ENCODE measurements at regions not wholly inside any gene's neighbourhood (a gene's known extent, or its start where the extent isn't known, plus 50 kb on each side); places are given as distances from the start of the nearest gene placed in this dataset.

GRCh38 chr18:70973626-70974025 is 684.8 kb downstream of the SOCS6 start:
- H3K18ac ChIP-seq (ENCODE audit: low read length): no peak overlapping the region
- H3K27me3 ChIP-seq (ENCODE audit: insufficient read depth, low read length): no peaks in the 10 kb centered on the region
- H2AK5ac ChIP-seq (ENCODE audit: low read length): no peak overlapping the region
- no peak overlapping the region for H3K4me2 ChIP-seq (ENCODE audit: low read length)
- DNase-seq: no peak
- H3K14ac ChIP-seq (ENCODE audit: low read length): no peak overlapping the region
- no peak overlapping the region for H2BK120ac ChIP-seq (ENCODE audit: insufficient read depth, low read length, poor library complexity)
- H4K8ac ChIP-seq (ENCODE audit: low read depth, low read length): no peak overlapping the region
- no peak overlapping the region for H3K9ac ChIP-seq (ENCODE audit: low read length)
- H4K91ac ChIP-seq (ENCODE audit: low read depth, low read length): no peak overlapping the region
- H4K12ac ChIP-seq (ENCODE audit: low read depth, low read length): no peak overlapping the region
- peaks cover 5% of the 10 kb centered on the region for H3K9me3 ChIP-seq (ENCODE audit: insufficient read depth, low read depth, low read length)
- no peaks in the 10 kb centered on the region for H3K79me1 ChIP-seq (ENCODE audit: low read length)
- no peaks in the 10 kb centered on the region for H3K36me3 ChIP-seq (ENCODE audit: control insufficient read depth in 1 of 2, insufficient read depth in 2 of 2, low read length in 2 of 2)
- H3K4me1 ChIP-seq (ENCODE audit: control insufficient read depth in 1 of 2, insufficient read depth in 2 of 2, low read length in 2 of 2): no peaks in the 10 kb centered on the region
- no peak overlapping the region for H3K23ac ChIP-seq (ENCODE audit: low read length)
- H3K4ac ChIP-seq (ENCODE audit: low read depth, low read length): no peak overlapping the region
- no peak overlapping the region for H2BK5ac ChIP-seq (ENCODE audit: low read depth, low read length, poor library complexity)
- H3K27ac ChIP-seq (ENCODE audit: low read depth, low read length): no peak overlapping the region
- H2BK12ac ChIP-seq (ENCODE audit: low read length): no peak overlapping the region
- no peak overlapping the region for H2AFZ ChIP-seq (ENCODE audit: insufficient read depth, low read length, poor library complexity)
- H3K79me2 ChIP-seq (ENCODE audit: control insufficient read depth, insufficient read depth, low read length, poor library complexity): no peaks in the 10 kb centered on the region
- no peak overlapping the region for H3K4me3 ChIP-seq (ENCODE audit: low read depth, low read length)
- no CpG with 5 or more reads among the region's 5 CpGs for WGBS (ENCODE audit: extremely low coverage, insufficient coverage, insufficient read length)

- Histone ChIP-seq H2AFZ (ENCODE audit: insufficient read depth, low read length, poor library complexity) (no peak overlapping the region), H3K4ac (ENCODE audit: low read depth, low read length) (no peak overlapping the region), H3K23ac (ENCODE audit: low read length) (no peak overlapping the region), H2BK12ac (ENCODE audit: low read length) (no peak overlapping the region), H4K91ac (ENCODE audit: low read depth, low read length) (no peak overlapping the region), H3K79me1 (ENCODE audit: low read length) (no peaks in the 10 kb centered on the region), H3K27ac (ENCODE audit: low read depth, low read length) (no peak overlapping the region), H4K12ac (ENCODE audit: low read depth, low read length) (no peak overlapping the region), H2BK120ac (ENCODE audit: insufficient read depth, low read length, poor library complexity) (no peak overlapping the region), H3K9me3 (ENCODE audit: insufficient read depth, low read depth, low read length) (peaks cover 5% of the 10 kb centered on the region), H4K8ac (ENCODE audit: low read depth, low read length) (no peak overlapping the region), H3K27me3 (ENCODE audit: insufficient read depth, low read length) (no peaks in the 10 kb centered on the region), H3K9ac (ENCODE audit: low read length) (no peak overlapping the region), H2BK5ac (ENCODE audit: low read depth, low read length, poor library complexity) (no peak overlapping the region), H3K4me1 (ENCODE audit: control insufficient read depth in 1 of 2, insufficient read depth in 2 of 2, low read length in 2 of 2) (no peaks in the 10 kb centered on the region), H3K79me2 (ENCODE audit: control insufficient read depth, insufficient read depth, low read length, poor library complexity) (no peaks in the 10 kb centered on the region), H3K18ac (ENCODE audit: low read length) (no peak overlapping the region), H3K4me3 (ENCODE audit: low read depth, low read length) (no peak overlapping the region), H3K4me2 (ENCODE audit: low read length) (no peak overlapping the region), H3K36me3 (ENCODE audit: control insufficient read depth in 1 of 2, insufficient read depth in 2 of 2, low read length in 2 of 2) (no peaks in the 10 kb centered on the region), H2AK5ac (ENCODE audit: low read length) (no peak overlapping the region), H3K14ac (ENCODE audit: low read length) (no peak overlapping the region)
- WGBS (ENCODE audit: extremely low coverage, insufficient coverage, insufficient read length): no CpG with 5 or more reads among the region's 3 CpGs
- no peak for DNase-seq
Observed at GRCh38 chr18:70966419-70966818, 677.6 kb downstream of the SOCS6 start.

GRCh38 chr18:70961939-70962338 is 673.1 kb downstream of the SOCS6 start:
- Histone ChIP-seq H2BK120ac (ENCODE audit: insufficient read depth, low read length, poor library complexity) (no peak overlapping the region), H2BK5ac (ENCODE audit: low read depth, low read length, poor library complexity) (no peak overlapping the region), H4K8ac (ENCODE audit: low read depth, low read length) (no peak overlapping the region), H3K36me3 (ENCODE audit: control insufficient read depth in 1 of 2, insufficient read depth in 2 of 2, low read length in 2 of 2) (no peaks in the 10 kb centered on the region), H2AK5ac (ENCODE audit: low read length) (no peak overlapping the region), H3K23ac (ENCODE audit: low read length) (no peak overlapping the region), H4K91ac (ENCODE audit: low read depth, low read length) (no peak overlapping the region), H2AFZ (ENCODE audit: insufficient read depth, low read length, poor library complexity) (no peak overlapping the region), H3K4me2 (ENCODE audit: low read length) (no peak overlapping the region), H3K27ac (ENCODE audit: low read depth, low read length) (no peak overlapping the region), H3K14ac (ENCODE audit: low read length) (no peak overlapping the region), H3K4ac (ENCODE audit: low read depth, low read length) (no peak overlapping the region), H2BK12ac (ENCODE audit: low read length) (no peak overlapping the region), H3K79me1 (ENCODE audit: low read length) (no peaks in the 10 kb centered on the region), H4K12ac (ENCODE audit: low read depth, low read length) (no peak overlapping the region), H3K9ac (ENCODE audit: low read length) (no peak overlapping the region), H3K79me2 (ENCODE audit: control insufficient read depth, insufficient read depth, low read length, poor library complexity) (no peaks in the 10 kb centered on the region), H3K18ac (ENCODE audit: low read length) (no peak overlapping the region), H3K27me3 (ENCODE audit: insufficient read depth, low read length) (no peaks in the 10 kb centered on the region), H3K4me3 (ENCODE audit: low read depth, low read length) (no peak overlapping the region), H3K4me1 (ENCODE audit: control insufficient read depth in 1 of 2, insufficient read depth in 2 of 2, low read length in 2 of 2) (no peaks in the 10 kb centered on the region), H3K9me3 (ENCODE audit: insufficient read depth, low read depth, low read length) (no peaks in the 10 kb centered on the region)
- DNase-seq: no peak
- WGBS (ENCODE audit: extremely low coverage, insufficient coverage, insufficient read length): no CpG with 5 or more reads among the region's 3 CpGs

DNA sequence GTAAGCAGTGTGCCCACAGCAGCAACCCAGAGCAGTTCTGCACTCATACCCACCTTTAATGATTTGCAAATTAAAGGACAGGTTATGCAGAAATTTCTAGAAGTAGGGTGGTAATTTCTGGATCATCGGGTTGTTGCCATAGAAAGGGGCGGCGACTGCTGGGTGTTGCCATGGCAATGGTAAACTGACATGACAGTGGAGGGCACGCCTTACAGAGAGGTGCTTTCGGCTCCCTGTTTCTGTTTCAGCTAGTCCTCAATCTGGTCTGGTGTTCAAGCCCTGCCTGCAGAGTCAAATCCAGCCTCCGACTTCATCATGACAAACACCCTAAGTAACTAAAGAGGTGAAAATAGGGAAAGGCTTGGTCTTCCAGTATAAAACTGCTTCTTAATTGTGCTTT is 667.7 kb downstream of the SOCS6 start:
- Histone ChIP-seq H3K4ac (ENCODE audit: low read depth, low read length) (no peak overlapping the region), H4K91ac (ENCODE audit: low read depth, low read length) (no peak overlapping the region), H3K36me3 (ENCODE audit: control insufficient read depth in 1 of 2, insufficient read depth in 2 of 2, low read length in 2 of 2) (no peaks in the 10 kb centered on the region), H3K79me2 (ENCODE audit: control insufficient read depth, insufficient read depth, low read length, poor library complexity) (no peaks in the 10 kb centered on the region), H3K4me2 (ENCODE audit: low read length) (no peak overlapping the region), H2AFZ (ENCODE audit: insufficient read depth, low read length, poor library complexity) (no peak overlapping the region), H3K79me1 (ENCODE audit: low read length) (no peaks in the 10 kb centered on the region), H4K12ac (ENCODE audit: low read depth, low read length) (no peak overlapping the region), H2AK5ac (ENCODE audit: low read length) (no peak overlapping the region), H3K14ac (ENCODE audit: low read length) (no peak overlapping the region), H3K27ac (ENCODE audit: low read depth, low read length) (no peak overlapping the region), H3K9ac (ENCODE audit: low read length) (no peak overlapping the region), H2BK12ac (ENCODE audit: low read length) (no peak overlapping the region), H2BK5ac (ENCODE audit: low read depth, low read length, poor library complexity) (no peak overlapping the region), H3K23ac (ENCODE audit: low read length) (no peak overlapping the region), H4K8ac (ENCODE audit: low read depth, low read length) (no peak overlapping the region), H3K4me3 (ENCODE audit: low read depth, low read length) (no peak overlapping the region), H3K18ac (ENCODE audit: low read length) (no peak overlapping the region), H3K27me3 (ENCODE audit: insufficient read depth, low read length) (no peaks in the 10 kb centered on the region), H3K4me1 (ENCODE audit: control insufficient read depth in 1 of 2, insufficient read depth in 2 of 2, low read length in 2 of 2) (no peaks in the 10 kb centered on the region), H3K9me3 (ENCODE audit: insufficient read depth, low read depth, low read length) (no peaks in the 10 kb centered on the region), H2BK120ac (ENCODE audit: insufficient read depth, low read length, poor library complexity) (no peak overlapping the region)
- no peak for DNase-seq
- WGBS (ENCODE audit: extremely low coverage, insufficient coverage, insufficient read length): no CpG with 5 or more reads among the region's 6 CpGs
